T-helper 22 cell (primary cell): ENCODE measurements at regions not wholly inside any gene's neighbourhood (a gene's known extent, or its start where the extent isn't known, plus 50 kb on each side); places are given as distances from the start of the nearest gene placed in this dataset.
"Not testable (repeated sequence)": the region's sequence is repeated elsewhere in the genome, so short reads cannot be mapped to it uniquely, and the experiment has no call there.

Source experiments
- DNase-seq: peaks from one replicate; pipeline ENCODE4 v3.0.0-alpha.2; 2020; ENCODE audit warnings: low read depth

GRCh38 chr1:43042773-43043457, 84.2 kb upstream of the SLC2A1 start:
- DNase-seq: no peak

- DNase-seq: no peak
Measured at GRCh38 chr1:43042127-43042526, 83.5 kb upstream of the SLC2A1 start.

GRCh38 chr1:43041591-43041990, 82.9 kb upstream of the SLC2A1 start:
- no peak for DNase-seq

GRCh38 chr1:43039228-43040055, 80.8 kb upstream of the SLC2A1 start:
- no peak for DNase-seq

GRCh38 chr1:43038232-43038935, 79.7 kb upstream of the SLC2A1 start:
- no peak for DNase-seq

DNA sequence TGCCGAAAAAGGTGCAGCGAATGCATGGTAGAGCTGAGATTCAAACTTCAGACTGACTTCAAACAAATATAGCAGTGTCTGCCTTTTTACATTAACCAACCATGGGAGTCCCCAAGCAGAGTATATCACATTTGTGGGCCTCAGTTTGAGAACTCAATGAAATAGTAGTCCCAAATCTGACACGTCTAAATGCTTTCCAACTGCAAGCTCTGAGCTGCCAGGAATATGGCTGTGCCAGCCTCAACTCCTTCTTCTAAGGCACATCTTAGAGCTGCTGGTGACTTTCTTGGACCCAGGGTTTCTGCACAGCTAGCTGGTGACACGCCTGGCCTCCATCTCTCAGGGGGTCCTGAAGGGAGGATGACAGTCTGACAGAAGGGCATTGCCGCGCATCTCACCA, 78.8 kb upstream of the SLC2A1 start:
- no peak for DNase-seq

DNA sequence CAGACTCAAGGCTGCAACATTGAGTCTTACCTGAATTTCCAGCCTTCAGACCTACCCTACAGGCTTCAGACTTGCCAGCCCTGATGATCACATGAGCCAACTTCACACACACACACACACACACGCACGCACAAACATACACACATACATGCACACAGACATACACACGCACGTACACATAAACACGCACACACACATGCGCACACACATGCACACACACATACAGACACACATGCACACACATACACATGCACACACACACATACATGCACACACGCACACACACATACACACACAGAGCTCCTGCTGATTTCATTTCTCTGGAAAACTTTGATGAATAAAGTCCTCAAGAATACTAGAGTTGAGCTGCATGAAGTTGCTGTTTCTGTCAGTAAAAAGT, 78.3 kb upstream of the SLC2A1 start:
- no peak for DNase-seq

DNA sequence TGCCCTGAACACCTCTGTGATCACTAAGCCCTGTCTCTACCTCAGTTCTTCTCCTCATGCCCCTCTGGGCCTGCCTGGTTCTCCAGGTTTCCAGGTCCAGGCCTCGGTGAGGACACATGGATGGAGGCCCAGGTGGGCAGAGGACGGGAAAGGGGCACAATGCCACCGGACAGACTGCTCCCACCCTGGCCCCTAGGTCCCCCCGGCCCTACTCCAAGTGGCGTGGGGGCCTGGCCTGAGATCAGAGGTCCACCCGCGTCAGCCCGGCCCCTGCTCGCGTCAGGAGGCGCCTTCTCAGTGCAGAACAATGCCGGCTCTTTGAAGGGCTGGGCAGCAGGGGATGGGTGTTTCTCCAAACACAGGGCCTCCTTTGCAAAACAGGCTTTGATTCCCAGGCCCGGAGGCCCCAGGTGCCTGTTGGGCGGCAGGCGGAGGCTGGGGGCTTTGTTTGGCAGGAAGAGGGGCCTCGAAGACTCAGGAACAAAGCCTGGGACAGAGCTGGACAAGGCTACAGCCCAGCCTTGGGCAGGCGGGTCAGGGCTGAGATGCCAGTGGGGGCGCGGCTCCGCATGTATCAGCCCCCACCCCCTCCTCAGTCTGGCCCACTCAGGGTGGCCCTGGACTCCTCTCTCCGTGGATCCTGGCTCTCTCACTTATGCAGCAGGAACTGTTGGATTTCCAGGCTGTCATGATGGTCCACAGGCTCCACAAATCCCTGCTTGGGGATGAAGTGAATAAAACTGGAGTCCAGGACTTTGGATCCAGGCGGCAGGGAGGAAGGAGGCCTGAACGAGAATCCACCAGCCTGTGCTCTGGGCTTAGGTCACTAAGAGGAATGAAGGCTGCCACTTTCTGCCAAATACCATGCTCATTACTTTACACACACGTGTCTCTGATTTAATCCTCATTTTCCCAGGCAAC, 77.4 kb upstream of the SLC2A1 start:
- no peak for DNase-seq

DNA sequence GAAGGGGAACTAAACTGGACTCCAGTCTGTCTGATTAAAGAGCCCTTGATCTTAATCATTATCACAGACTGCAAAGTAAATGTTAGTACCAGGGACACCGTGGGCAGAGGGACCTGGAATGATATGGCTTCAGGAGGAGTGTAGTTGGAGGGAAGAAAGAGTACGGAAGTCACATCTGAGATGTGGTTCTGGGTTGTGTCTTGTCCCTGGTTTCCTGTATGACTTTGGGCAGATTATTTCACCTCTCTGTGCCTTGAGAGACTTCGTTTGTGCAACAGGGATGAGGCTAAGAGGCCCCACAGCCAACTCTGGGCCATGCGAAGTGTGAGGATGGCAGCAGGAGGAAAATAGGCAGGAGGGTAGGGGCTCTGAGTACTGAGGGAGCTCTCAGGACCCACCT, 76.1 kb upstream of the SLC2A1 start:
- DNase-seq: no peak

GRCh38 chr1:43034195-43034658, 75.6 kb upstream of the SLC2A1 start:
- no peak for DNase-seq

DNA sequence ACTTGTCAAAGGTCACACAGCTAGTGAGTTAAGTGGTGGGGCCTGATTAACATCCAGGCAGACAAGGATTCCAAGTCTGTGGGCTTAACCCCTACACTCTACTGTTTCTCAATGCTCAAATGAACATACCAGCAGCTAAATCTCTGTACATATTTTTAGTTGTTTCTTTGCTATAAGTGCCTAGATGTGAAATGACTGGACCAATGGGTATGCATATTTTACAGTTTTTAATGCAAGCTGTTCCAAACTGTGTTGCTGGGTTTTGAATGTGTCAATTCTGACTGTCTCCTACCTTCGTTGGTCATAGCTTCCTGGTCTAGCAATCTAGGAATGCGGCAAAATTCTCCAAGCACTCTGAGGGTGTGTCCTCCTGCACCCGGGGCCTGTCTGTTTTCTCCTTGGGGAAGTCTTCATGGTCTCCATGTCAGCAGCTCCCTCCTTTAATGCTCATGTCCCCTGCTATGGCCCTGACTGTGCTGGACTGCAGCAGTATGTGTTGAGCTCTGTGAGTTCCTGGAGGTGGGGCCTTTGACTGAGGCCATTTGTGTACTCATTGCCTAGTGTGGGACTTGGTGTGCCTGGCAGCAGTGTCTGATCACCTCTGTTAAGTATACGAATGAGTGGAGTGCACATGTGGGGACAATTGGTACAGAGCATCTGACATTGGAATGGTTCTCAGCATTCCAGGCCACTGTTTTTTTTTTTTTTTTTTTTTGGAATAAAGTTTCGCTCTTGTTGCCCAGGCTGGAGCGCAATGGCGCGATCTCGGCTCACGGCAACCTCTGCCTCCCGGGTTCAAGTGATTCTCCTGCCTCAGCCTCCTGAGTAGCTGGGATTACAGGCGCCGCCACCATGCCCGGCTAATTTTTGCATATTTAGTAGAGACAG, 72.9 kb upstream of the SLC2A1 start:
- no peak for DNase-seq

DNA sequence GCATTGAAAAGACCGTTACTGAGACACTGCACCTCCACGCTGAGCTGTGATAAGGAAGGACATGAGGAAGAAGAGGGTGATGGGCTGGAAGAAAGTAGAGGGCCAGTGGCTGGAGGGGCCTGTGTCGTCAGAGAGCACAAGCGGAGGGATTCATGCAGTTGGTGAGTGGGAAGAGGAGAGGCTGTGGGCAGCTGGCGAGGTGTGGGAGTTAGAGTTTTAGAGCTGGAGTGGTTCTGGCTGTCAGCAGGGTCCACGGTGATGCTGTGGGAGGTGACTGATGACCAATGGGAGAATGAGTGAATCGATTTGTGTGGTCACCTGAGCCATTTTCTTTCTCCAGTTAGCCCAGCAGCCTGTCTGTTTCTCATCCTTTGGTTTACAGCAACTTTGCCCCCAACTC, 66.2 kb upstream of the SLC2A1 start:
- no peak for DNase-seq

DNA sequence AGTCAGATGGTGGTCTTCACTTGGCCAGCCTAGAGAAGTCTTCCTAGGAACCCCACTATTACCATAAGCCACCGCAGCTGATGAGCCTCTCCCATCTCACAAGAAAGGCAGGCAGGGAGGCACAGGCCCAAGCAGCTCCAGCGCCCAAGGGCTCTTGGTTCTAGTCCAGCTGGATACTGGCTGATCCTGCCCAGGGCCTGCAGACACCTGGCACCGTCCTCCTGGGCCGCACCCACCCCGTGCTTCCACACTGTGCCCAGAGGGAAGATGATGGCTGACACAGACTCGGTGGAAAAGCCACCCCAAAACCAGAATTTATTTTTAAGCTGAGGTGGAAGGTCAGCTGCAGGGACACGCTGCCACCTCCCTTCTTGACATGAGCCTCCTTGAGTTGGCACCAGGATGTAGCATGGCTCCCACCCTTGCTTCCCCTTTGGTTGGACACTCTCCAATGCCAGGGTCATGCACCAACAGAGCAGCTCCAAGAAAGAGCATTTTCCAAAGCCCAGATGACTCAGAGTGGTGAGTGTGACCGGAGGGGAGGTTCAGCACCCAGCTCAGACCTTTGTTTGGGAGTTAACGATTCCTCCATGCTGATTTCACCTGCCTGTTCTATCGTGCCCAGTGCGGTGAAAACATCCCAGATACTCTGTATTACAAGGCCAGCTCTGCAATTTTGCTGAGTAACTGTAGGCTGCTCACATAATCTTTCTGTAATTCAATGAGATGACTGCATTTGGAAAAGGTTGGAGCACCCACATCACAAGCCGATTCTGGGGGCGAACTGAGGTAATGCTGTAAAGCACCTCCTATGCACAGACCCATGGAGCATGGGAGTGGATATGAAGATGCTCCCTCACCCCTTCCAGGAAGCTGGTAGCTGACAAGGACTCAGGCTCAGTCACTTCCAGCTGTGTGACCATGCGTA, 63.1 kb upstream of the SLC2A1 start:
- no peak for DNase-seq

GRCh38 chr1:43019226-43019625, 60.6 kb upstream of the SLC2A1 start:
- DNase-seq: no peak

GRCh38 chr1:43018121-43018520, 59.5 kb upstream of the SLC2A1 start:
- DNase-seq: no peak

- no peak for DNase-seq
Measured at GRCh38 chr1:43015269-43015668, 56.6 kb upstream of the SLC2A1 start.

- not testable (repeated sequence) for DNase-seq
Measured at GRCh38 chr1:43014579-43014978, 55.9 kb upstream of the SLC2A1 start.

DNA sequence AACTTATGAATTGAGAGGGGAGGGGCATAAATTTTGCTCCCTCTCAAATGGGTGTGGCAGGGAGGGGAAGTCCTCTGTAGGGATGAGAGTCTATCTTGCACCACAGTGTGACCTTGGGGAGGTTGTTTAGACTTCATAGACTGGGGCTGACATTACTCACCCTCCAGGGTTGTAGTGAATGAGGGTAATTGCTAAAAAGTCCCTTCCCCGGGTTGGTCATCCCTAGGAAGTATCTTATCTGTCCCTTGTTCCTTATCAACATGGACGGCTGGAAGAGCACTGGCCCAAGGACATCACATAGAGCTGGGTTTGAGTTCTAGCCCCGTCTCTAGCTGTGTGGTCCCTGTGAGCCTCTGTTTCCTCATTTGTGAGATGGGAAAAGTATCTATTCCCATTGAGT, 52.4 kb upstream of the SLC2A1 start:
- DNase-seq: no peak

GRCh38 chr1:43009274-43009673, 50.6 kb upstream of the SLC2A1 start:
- no peak for DNase-seq
